Chondrocyte (in vitro differentiated cells): ENCODE measurements at regions not wholly inside any gene's neighbourhood (a gene's known extent, or its start where the extent isn't known, plus 50 kb on each side); places are given as distances from the start of the nearest gene placed in this dataset.

Source experiments
- DNase-seq: peaks from one replicate; pipeline ENCODE4 v3.0.0; 2021; ENCODE audit warnings: mixed read lengths, low spot score
- H3K27ac Mint-ChIP-seq: one replicate; pipeline ENCODE4 v1.8.0; 2021; ENCODE audit warnings: mild to moderate bottlenecking, moderate library complexity, mixed read lengths; ENCODE audit not compliant: unreplicated experiment
- H3K27me3 Mint-ChIP-seq: 2 replicates; pipeline ENCODE4 v1.8.0; 2021; ENCODE audit warnings: low read depth, mixed read lengths
- H3K36me3 Mint-ChIP-seq: 2 replicates; pipeline ENCODE4 v1.8.0; 2021; ENCODE audit warnings: low read depth, mixed read lengths
- H3K4me1 Mint-ChIP-seq: 2 replicates; pipeline ENCODE4 v1.8.0; 2021; ENCODE audit warnings: low read depth, mild to moderate bottlenecking, mixed read lengths
- H3K4me3 Mint-ChIP-seq: one replicate; pipeline ENCODE4 v1.8.0; 2021; ENCODE audit warnings: mild to moderate bottlenecking, moderate library complexity, mixed read lengths; ENCODE audit not compliant: unreplicated experiment
- H3K9me3 Mint-ChIP-seq: 2 replicates; pipeline ENCODE4 v1.8.0; 2021; ENCODE audit warnings: low read depth, mixed read lengths
- CTCF ChIP-seq: fragments of 200-600 bp; sonication (generic); IDR thresholded peaks from 2 replicates; pipeline ENCODE4 v1.5.0; 2021; ENCODE audit warnings: antibody characterized with exemption, mild to moderate bottlenecking, moderate library complexity

DNA sequence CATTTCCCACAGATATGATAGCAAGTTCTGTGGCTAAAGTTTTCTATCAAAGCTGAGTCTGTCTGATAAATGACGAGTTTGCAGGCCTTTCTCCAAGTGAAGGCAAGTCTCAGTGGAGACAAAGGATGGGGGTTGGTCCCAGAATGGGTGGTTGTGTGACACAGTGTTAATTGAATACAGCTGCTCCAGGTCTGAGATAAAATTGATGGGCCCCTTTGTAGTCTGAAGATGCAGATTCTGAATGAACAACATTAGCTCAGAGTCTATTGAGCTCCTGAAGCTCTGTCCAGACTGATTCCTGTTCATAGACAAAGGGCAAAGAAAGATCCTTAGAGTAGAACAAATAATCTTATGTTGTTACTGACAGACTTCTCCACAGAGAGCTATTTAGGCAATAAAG is 296.9 kb upstream of the CYRIA start:
- Mint-ChIP-seq H3K4me1 (no peaks in the 10 kb centered on the region), H3K27ac (no peak overlapping the region), H3K36me3 (no peaks in the 10 kb centered on the region), H3K9me3 (no peaks in the 10 kb centered on the region), H3K27me3 (no peaks in the 10 kb centered on the region), H3K4me3 (no peak overlapping the region)
- TF ChIP-seq CTCF = no peak
- no peak for DNase-seq

DNA sequence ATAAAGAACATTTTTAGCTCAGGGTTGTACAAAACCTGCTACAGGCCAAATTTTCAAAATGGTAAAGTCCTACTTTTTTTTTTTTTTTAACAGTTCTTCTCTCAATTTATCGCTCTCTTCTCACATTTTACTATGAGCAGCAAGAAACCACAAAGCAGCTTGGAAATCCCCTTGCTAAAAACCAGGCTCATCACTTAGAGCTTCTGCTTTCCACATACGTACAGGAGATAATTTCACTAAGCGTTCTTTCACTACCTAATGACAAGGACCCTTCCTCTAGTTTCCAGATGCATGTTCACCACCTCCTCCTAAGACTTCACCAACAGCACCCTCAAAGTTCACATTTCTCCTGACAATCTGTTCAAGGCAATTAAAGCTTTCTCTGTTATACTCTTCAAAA is 294.9 kb upstream of the CYRIA start:
- H3K4me3 Mint-ChIP-seq = no peak overlapping the region
- no peak for DNase-seq
- H3K36me3 Mint-ChIP-seq = no peaks in the 10 kb centered on the region
- peaks cover 4% of the 10 kb centered on the region for H3K27me3 Mint-ChIP-seq
- no peaks in the 10 kb centered on the region for H3K9me3 Mint-ChIP-seq
- no peak overlapping the region for H3K27ac Mint-ChIP-seq
- TF ChIP-seq CTCF = no peak
- no peaks in the 10 kb centered on the region for H3K4me1 Mint-ChIP-seq

- no peak overlapping the region for H3K4me3 Mint-ChIP-seq
- no peaks in the 10 kb centered on the region for H3K9me3 Mint-ChIP-seq
- DNase-seq = no peak
- no peak overlapping the region for H3K27ac Mint-ChIP-seq
- peaks cover 6% of the 10 kb centered on the region for H3K27me3 Mint-ChIP-seq
- H3K4me1 Mint-ChIP-seq = no peaks in the 10 kb centered on the region
- H3K36me3 Mint-ChIP-seq = no peaks in the 10 kb centered on the region
- TF ChIP-seq CTCF = no peak
Measured at GRCh38 chr2:16958266-16958665, 292.6 kb upstream of the CYRIA start.

GRCh38 chr2:16952805-16953204 is 287.2 kb upstream of the CYRIA start:
- Mint-ChIP-seq H3K4me3 (no peak overlapping the region), H3K27me3 (peaks cover 14% of the 10 kb centered on the region), H3K27ac (no peak overlapping the region), H3K4me1 (no peaks in the 10 kb centered on the region), H3K36me3 (no peaks in the 10 kb centered on the region), H3K9me3 (no peaks in the 10 kb centered on the region)
- DNase-seq = no peak
- no peak for TF ChIP-seq CTCF

DNA sequence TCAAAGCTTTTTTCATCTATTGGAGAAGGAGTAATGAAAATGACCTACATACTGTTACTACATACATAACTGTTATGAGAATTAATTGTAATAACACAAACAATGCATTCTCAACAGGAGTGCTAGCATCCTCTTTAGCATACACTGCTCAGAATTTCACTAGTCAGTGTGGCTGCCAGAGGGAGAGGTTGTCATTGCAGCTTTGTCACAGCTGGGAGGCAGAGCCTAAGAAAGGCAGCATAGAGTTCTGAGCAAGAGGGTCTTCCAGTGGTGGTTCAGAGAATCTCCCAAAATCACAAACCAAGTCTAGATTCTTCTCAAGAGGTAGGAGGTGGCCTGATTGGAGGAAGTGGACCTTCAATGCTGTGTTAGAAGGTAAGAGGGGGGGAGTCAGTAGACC is 286.7 kb upstream of the CYRIA start:
- Mint-ChIP-seq H3K4me1 (no peaks in the 10 kb centered on the region), H3K27ac (no peak overlapping the region)
- no peak for DNase-seq

More for the DNA sequence above, 286.7 kb upstream of the CYRIA start:
- TF ChIP-seq CTCF = no peak
- no peak overlapping the region for H3K4me3 Mint-ChIP-seq
- peaks cover 14% of the 10 kb centered on the region for H3K27me3 Mint-ChIP-seq
- H3K36me3 Mint-ChIP-seq = no peaks in the 10 kb centered on the region
- no peaks in the 10 kb centered on the region for H3K9me3 Mint-ChIP-seq
